GM12875 (cell line): ENCODE measurements at regions not wholly inside any gene's neighbourhood (a gene's known extent, or its start where the extent isn't known, plus 50 kb on each side); places are given as distances from the start of the nearest gene placed in this dataset.

ENCODE experiments used
- H3K4me3 ChIP-seq: one replicate; pipeline ENCODE4 v1.5.1; 2011; ENCODE audit warnings: low read depth, low read length, control low read depth
- TF ChIP-seq, protein P1 (sequence below): IDR thresholded peaks from 2 replicates; pipeline ENCODE4 v1.5.1; 2011; ENCODE audit warnings: low read depth, mild to moderate bottlenecking, control low read depth, inconsistent platforms, low read length, moderate library complexity, borderline replicate concordance; ENCODE audit not compliant: insufficient read depth

DNA sequence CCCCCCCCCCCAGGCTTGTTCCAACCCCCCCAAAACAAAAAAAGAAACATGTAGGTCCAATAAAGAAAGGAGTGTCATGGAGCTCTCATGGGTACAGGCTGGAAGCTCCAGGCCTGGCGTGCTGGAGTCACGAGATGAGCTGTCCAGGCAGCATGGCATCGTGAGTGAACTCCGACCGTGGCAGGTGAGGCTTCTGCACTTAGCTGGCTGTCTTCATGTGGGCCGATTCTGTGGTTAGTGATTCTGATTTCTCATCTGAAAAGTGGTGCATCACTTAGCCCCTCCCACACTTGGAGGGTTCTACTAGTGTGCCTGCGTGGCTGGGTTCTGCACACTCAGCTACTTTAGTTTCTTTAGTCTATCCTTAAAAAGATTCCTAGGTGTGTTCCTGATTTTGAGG, 126.4 kb upstream of the MGAT5 start:
- H3K4me3 ChIP-seq, result no peak overlapping the region
- TF ChIP-seq, protein P1, sequence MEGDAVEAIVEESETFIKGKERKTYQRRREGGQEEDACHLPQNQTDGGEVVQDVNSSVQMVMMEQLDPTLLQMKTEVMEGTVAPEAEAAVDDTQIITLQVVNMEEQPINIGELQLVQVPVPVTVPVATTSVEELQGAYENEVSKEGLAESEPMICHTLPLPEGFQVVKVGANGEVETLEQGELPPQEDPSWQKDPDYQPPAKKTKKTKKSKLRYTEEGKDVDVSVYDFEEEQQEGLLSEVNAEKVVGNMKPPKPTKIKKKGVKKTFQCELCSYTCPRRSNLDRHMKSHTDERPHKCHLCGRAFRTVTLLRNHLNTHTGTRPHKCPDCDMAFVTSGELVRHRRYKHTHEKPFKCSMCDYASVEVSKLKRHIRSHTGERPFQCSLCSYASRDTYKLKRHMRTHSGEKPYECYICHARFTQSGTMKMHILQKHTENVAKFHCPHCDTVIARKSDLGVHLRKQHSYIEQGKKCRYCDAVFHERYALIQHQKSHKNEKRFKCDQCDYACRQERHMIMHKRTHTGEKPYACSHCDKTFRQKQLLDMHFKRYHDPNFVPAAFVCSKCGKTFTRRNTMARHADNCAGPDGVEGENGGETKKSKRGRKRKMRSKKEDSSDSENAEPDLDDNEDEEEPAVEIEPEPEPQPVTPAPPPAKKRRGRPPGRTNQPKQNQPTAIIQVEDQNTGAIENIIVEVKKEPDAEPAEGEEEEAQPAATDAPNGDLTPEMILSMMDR, result no peak

DNA sequence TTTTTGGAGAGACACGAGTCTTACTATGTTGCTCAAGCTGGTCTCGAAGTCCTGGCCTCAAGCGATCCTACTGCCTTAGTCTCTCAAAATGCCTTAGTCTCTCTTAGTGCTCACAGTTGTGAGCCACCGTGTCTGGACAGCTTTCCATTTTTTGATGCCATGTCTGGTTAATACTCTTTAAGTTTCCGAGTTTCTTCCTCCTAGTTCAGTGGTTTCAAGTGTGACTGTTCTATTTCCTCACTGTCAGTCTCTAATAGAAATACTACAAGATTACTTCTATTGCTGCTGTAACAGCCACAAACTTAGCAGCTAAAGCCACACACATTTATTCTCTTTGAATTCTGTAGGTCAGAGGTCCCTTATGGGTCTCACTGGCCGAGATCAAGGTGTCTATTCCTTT, 125.1 kb upstream of the MGAT5 start:
- no peak overlapping the region for H3K4me3 ChIP-seq
- TF ChIP-seq, protein P1, result no peak

DNA sequence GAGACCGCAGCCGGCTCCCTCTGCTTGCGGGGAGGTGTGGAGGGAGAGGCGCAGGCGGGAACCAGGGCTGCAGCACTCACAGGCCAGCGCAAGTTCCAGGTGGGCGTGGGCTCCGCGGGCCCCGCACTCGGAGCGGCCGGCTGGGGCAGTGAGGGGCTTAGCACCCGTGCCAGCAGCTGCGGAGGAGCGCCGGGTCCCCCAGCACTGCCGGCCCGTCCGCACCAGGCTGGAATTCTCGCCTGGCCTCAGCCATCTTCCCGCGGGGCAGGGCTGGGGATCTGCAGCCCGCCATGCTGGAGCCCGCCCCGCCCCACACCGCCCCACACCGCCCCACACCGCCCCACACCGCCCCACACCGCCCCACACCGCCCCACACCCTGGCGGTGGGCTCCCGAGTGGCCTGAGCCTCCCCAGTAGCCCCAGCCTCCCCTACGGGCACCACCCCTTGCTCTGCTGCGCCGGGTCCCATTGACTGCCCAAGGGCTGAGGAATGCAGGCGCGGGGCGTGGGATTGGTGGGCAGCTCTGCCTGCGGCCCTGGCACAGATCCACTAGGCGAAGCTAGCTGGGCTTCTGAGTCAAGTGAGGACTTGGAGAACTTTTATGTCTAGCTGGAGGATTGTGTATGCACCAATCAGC, 123.9 kb upstream of the MGAT5 start:
- no peak overlapping the region for H3K4me3 ChIP-seq
- TF ChIP-seq, protein P1, result no peak

DNA sequence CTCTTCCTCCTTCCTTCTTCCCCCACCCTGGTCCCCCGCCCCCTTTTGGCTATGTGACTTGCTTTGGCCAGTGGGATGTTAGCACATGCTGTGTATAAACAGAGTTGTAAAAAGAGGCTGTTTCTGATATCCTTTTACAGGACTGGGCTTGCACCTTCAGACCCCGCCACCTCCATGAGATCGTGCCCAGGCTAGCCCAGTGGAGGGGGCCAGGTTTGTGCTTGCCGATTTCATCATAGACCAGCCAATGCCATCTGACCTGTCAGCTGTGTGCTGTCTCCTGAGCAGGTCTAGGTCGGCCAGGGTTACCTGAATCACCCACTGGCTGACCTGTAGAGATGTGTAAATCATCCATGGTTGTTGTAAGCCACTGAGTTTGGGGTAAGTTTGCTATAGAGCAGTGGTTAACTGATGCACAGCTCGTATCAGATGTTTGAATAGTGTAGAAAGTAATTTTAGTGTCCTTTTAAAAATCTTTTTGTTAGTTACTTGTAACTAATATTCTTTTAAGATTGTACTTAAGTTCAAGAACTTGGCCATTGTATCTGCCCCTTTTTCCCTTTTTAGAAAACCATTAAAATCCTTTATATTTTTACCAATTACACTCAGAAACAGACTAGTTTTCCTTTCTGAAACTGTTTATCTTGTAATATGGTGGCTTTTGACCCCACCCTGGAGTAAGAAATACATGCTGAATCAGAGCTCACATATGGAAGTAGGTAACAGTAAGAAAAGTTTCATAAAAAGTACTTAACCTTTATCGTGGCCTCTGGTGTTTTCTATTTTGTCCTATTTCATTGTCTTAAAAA, 122.0 kb upstream of the MGAT5 start:
- TF ChIP-seq, protein P1, result no peak
- no peak overlapping the region for H3K4me3 ChIP-seq

DNA sequence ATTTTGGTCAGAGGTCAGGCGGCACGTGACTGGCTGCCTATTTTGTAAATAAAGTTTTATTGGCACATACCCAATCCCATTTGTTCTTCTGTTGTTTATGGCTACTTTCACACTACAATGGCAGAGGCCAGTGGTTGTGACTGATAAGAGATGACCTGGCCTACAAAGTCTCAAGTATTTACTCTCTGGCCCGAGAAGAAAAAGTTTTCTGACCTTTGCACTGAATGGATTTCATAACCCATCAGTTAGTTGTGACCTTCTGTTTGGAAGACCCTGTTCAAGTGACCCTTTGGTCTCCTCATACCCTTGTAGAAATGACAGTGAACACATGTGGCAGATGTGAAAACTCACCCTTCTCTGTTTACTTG, 121.4 kb upstream of the MGAT5 start:
- TF ChIP-seq, protein P1, result no peak
- no peak overlapping the region for H3K4me3 ChIP-seq

DNA sequence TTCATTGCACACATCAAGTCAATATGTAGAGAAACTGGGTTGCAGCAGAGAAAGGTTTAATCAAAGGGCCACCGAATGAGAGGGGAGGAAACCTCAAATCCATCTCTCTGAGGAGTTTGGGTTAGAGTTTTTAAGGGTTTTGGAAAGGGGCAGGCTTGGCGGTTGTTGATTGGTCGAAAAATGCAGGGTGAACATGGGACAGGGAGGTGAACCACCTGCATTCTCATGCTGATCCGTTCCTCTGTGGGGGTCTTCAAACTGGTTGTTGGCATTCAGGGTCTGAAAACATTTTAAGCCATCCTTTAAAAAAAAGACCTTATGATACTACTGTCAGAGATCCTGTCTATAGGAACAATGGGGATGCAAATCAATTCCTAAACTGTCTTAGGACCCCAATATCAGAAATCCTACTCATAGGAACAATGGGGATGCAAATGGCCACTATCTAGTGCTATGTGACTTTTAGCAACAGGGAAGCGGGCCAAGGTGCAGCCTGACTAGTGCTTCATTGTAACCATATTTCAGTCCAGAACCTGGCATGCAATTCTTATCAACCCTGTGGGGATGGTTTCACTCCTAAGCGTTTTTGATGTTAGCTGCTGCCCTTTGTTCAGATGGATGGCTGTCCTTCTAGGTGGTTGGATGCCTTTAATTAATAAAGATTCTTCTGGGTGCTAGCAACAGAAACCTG, 120.1 kb upstream of the MGAT5 start:
- H3K4me3 ChIP-seq, result no peak overlapping the region
- TF ChIP-seq, protein P1, result no peak

DNA sequence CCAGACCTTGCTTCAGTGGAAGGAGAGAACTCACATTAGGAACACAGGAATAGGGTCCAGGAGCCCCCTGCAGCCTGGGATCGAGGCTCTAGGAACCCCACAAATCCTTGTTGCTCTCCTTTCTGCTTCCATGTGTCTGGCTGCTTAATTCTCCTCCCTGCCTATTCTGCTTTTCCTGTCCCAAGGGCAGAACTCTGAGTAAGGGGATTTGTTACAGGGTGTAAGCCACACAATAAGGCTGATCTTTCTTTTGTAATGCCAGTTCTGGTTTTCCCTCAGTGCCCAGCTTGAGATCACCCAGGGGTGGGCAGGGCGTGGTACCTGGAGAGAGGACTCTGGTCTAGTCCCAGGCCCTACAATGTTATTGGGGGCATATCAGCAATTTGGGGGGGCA, 119.6 kb upstream of the MGAT5 start:
- H3K4me3 ChIP-seq, result no peak overlapping the region

More for the DNA sequence above, 119.6 kb upstream of the MGAT5 start:
- TF ChIP-seq, protein P1, result no peak
